ENCODE measurements at regions not wholly inside any gene's neighbourhood (a gene's known extent, or its start where the extent isn't known, plus 50 kb on each side); places are given as distances from the start of the nearest gene placed in this dataset.

DNA sequence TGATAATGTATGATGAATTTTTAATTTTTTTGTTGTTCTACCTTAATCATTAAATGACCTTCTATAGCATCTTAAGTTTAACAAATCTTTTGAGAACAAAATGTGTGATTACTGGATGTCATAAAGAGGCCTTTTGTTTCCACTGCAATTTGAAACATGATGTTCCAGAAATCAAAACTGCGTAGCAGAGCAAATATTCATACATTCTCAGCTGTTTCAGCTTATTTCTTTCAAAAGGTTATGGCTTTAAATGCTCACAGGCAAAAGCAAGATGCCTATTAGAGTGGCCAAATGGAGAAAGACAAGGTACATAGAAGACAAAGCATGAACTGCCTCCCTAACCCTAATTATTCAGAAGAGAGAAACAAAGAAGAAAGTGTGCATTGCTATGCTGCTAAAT lies 233.0 kb upstream of the SLC7A11 start:
- no peak overlapping the region for H3K14ac ChIP-seq (replicated peaks; ENCODE audit: low read depth, low read length)
- H3K18ac ChIP-seq (ENCODE audit: low read depth, low read length), result no peak overlapping the region
- no peak overlapping the region for H3K9ac ChIP-seq (ENCODE audit: low read depth, low read length)
- H3K4me3 ChIP-seq (ENCODE audit: insufficient read depth, low read depth, low read length), result no peak overlapping the region
- H2BK120ac ChIP-seq (ENCODE audit: low read depth, low read length), result no peak overlapping the region
- no peak overlapping the region for H3K27ac ChIP-seq (ENCODE audit: insufficient read depth, low read length)
- ChIA-PET CTCF (interaction anchor here (1.0 kb wide), 1 partner anchor 16 kb away, joined by 3 read pairs; no protein-coding TSS in a partner anchor), POLR2A (ENCODE audit: unreplicated experiment) (no interaction called here)
- H3K9me3 ChIP-seq (ENCODE audit: control insufficient read depth, insufficient read depth, low read length), result no peaks in the 10 kb centered on the region
- dilution Hi-C loops (cut with HindIII; ENCODE audit: low sequenced_read_pairs, unreplicated experiment), result no loop called here
- H2BK5ac ChIP-seq (ENCODE audit: low read depth, low read length, poor library complexity, severe bottlenecking), result no peak overlapping the region
- no peak overlapping the region for H2AK5ac ChIP-seq (ENCODE audit: low read depth, low read length)
- H2BK20ac ChIP-seq (ENCODE audit: low read depth, low read length), result no peak overlapping the region
- no TSS peak for BruUV-seq (replicated peaks)
- no peak overlapping the region for H2BK15ac ChIP-seq (ENCODE audit: low read depth, low read length)
- no peak for ATAC-seq (ENCODE audit: low read depth)
- no peak for DNase-seq
- H3K4me2 ChIP-seq (ENCODE audit: low read depth, low read length), result no peak overlapping the region
- in situ Hi-C loops (cut with MboI; ENCODE audit: low sequenced_read_pairs), result no loop called here
- no peaks in the 10 kb centered on the region for H3K79me1 ChIP-seq (ENCODE audit: low read depth in 1 of 2, low read length in 2 of 2)
- TF ChIP-seq, protein P1, sequence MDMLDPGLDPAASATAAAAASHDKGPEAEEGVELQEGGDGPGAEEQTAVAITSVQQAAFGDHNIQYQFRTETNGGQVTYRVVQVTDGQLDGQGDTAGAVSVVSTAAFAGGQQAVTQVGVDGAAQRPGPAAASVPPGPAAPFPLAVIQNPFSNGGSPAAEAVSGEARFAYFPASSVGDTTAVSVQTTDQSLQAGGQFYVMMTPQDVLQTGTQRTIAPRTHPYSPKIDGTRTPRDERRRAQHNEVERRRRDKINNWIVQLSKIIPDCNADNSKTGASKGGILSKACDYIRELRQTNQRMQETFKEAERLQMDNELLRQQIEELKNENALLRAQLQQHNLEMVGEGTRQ (IDR thresholded peaks at IDR 0.05; ENCODE audit: low read depth, low read length), result no peak
- TF ChIP-seq, protein P2, sequence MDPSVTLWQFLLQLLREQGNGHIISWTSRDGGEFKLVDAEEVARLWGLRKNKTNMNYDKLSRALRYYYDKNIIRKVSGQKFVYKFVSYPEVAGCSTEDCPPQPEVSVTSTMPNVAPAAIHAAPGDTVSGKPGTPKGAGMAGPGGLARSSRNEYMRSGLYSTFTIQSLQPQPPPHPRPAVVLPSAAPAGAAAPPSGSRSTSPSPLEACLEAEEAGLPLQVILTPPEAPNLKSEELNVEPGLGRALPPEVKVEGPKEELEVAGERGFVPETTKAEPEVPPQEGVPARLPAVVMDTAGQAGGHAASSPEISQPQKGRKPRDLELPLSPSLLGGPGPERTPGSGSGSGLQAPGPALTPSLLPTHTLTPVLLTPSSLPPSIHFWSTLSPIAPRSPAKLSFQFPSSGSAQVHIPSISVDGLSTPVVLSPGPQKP (IDR thresholded peaks at IDR 0.05; ENCODE audit: borderline replicate concordance, low read depth, low read length), result no peak
- TF ChIP-seq MXI1 (IDR thresholded peaks at IDR 0.05; ENCODE audit: borderline replicate concordance, low read depth, low read length), result no peak
- no peak overlapping the region for H2AK9ac ChIP-seq (replicated peaks; ENCODE audit: low read depth, low read length, poor library complexity)
- H2AFZ ChIP-seq (replicated peaks; ENCODE audit: low read length, poor library complexity), result no peak overlapping the region
- H4K8ac ChIP-seq (ENCODE audit: low read depth in 2 of 2, low read length in 2 of 2), result no peak overlapping the region
- no peaks in the 10 kb centered on the region for H3K36me3 ChIP-seq (ENCODE audit: control insufficient read depth, insufficient read depth, low read length)
- H3K27me3 ChIP-seq (ENCODE audit: control insufficient read depth, insufficient read depth, low read length), result no peaks in the 10 kb centered on the region
- H3K4me1 ChIP-seq (ENCODE audit: control insufficient read depth, insufficient read depth, low read length), result no peaks in the 10 kb centered on the region
- H4K20me1 ChIP-seq (ENCODE audit: insufficient read depth, low read length), result no peaks in the 10 kb centered on the region
- no CpG with 5 or more reads among the region's 1 CpG for WGBS, 2 experiments (ENCODE audit: extremely low coverage in 2 of 2, insufficient read length in 1 of 2)
- H3K4ac ChIP-seq (ENCODE audit: low read depth, low read length), result no peak overlapping the region
- no peak overlapping the region for H4K5ac ChIP-seq (ENCODE audit: low read depth, low read length)
- H3K9me1 ChIP-seq (ENCODE audit: insufficient read depth, low read length), result no peaks in the 10 kb centered on the region
- no peak overlapping the region for H3K23ac ChIP-seq (ENCODE audit: low read depth, low read length)
- H4K91ac ChIP-seq (ENCODE audit: insufficient read depth, low read depth, low read length), result no peak overlapping the region
- no peak overlapping the region for H3K56ac ChIP-seq (ENCODE audit: extremely low read depth, insufficient read depth, low read length)
- intact Hi-C loops (cut with micrococcal nuclease), result no loop called here
